Amniotic epithelial cell (primary cell): ENCODE measurements at regions not wholly inside any gene's neighbourhood (a gene's known extent, or its start where the extent isn't known, plus 50 kb on each side); places are given as distances from the start of the nearest gene placed in this dataset.
A peak's percentile ranks its signal among the peaks of the same experiment; 100 is the strongest.
"Not testable (repeated sequence)": the region's sequence is repeated elsewhere in the genome, so short reads cannot be mapped to it uniquely, and the experiment has no call there.

Source experiments
- DNase-seq: peaks from one replicate; pipeline ENCODE4 v3.0.0-alpha.2; 2010; ENCODE audit warnings: low read depth

DNA sequence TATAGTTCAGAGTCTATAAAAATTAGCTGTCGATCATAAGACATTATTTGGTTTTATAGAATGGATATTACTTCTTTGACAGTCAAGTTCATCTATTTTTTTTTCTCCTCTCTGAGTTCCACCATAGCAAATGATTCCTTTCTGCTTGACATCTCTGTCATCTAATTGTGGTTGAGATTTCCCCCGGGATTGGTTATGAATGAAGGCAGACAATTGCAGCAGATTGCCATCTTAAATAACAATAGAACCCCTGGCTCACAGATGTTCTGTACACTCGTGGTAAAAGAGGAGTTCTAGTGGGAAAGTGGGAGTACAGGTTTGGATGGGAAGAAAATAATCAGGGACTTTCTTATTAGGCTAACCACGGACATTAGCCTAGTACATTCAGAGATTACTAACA is 292.1 kb upstream of the NRXN1 start:
- peak; percentile 4 for DNase-seq

DNA sequence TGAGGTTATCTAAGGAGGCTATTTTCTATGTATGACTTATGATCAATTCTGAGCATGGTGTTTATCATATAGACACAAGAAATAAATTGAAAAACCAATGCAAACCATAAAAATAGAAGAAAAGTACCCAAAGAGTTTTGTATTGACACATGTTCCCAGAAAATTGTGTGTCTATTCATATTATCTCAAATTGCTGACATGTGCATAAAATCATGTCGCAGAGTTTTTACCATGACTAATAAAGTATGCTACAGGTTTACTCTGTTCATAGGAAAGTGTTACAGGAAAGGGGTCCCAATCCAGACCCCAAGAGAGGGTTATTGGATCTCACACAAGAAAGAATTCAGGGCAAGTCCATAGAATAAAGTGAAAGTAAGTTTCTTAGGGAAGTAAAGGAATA is 290.7 kb upstream of the NRXN1 start:
- DNase-seq, result no peak

DNA sequence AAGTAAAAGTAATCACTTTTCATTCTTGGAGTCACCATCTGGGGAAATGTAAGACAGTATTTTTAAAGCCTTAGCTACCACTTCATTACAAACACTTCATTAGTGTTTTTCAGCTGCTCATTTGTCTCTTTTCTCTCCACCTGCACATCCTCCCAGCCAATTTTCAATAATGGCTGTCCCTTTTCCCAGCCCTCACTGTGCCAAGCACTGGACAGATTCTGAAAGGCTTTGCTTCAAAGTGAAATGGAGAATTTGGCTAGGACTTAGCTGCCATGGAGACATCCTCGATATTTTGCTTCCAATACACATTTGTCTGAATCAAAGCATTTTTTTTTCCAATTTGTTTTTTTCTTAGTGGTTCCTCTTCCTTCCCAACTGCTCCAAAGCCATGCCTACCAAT is 272.4 kb upstream of the NRXN1 start:
- DNase-seq, result no peak

DNA sequence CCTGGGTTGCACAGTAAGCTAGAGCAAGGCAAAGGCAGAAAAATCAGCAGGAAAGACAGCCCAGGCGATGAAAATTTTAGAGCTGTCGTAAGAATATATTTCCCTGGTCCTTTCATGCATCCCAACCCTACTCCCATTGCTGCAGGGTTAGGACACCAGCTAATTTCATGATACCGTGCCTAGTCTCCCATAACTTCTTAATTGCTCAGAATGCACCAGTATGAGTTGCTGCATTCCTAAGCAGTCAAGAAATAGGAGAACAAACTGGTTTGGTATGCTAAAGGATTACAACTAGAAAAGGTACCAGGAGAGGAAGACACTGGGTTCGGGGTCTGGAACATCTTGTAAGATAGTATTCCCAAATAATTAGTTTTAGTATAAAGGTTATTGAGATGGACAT is 269.4 kb upstream of the NRXN1 start:
- peak; percentile 0 for DNase-seq

DNA sequence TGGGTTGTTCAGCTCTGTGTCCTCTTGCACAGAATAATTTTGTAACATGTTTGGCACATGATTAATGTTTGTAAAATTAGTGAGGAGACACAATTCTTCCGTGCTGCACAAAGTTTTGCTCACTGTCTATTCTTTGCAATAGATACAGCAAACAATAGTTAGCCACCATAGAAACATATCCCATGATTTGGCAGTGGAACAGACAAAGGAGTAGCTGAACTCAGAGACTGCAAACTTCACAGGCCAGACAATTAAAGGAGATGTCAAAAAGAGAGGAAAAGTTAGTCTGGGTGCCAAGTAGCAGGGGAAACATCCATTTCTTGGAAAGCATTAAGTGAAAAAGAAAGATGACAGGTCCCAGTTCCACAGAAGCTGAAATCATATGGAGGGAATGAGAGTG is 267.4 kb upstream of the NRXN1 start:
- no peak for DNase-seq

DNA sequence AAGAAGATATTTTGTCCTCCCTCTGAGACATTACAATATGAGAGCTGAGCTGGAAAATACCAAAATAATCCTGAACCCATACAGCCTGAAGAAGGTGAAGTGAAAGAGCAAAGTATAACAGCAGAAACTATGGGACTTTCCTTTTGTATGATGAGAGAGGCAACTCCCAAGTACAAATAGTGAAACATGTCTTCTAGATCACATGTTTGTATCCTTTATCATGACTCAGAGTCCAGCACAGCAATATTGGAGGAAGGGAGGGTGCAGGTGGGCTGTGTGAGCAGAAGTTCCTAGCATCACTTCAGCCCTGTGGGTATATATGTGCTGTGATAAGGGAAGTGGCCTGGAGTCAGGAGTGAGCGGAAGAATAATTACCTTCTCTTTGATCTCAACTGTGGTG is 265.6 kb upstream of the NRXN1 start:
- peak; percentile 46 for DNase-seq

DNA sequence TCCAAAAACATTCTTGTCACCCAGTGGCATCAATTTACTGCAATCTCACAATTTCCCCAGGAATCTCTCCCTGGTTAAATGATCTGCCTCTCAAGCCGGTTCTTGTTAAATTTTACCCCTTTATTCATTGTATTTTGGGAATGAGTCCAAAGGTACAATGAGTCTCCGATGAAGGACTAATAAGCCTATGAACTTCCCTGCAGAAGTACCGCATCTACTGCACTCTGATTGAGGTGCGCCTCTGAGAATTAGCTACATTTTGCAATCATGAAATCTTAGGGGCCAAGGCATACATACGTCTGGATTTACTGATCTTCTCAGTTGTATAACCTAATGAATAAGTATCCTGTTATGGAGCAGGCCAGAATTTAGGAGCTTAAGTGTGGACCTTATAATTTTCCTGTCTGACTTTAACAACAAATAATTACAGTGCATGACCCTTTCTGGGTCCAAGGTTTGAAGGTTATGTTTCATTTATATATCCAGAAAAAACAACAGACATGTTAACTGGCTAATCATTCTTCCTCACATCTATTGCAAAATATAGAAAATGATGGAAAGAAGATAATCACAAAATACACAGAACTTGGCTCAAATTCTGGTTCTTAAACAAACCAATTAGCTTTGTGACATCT is 261.8 kb upstream of the NRXN1 start:
- no peak for DNase-seq

DNA sequence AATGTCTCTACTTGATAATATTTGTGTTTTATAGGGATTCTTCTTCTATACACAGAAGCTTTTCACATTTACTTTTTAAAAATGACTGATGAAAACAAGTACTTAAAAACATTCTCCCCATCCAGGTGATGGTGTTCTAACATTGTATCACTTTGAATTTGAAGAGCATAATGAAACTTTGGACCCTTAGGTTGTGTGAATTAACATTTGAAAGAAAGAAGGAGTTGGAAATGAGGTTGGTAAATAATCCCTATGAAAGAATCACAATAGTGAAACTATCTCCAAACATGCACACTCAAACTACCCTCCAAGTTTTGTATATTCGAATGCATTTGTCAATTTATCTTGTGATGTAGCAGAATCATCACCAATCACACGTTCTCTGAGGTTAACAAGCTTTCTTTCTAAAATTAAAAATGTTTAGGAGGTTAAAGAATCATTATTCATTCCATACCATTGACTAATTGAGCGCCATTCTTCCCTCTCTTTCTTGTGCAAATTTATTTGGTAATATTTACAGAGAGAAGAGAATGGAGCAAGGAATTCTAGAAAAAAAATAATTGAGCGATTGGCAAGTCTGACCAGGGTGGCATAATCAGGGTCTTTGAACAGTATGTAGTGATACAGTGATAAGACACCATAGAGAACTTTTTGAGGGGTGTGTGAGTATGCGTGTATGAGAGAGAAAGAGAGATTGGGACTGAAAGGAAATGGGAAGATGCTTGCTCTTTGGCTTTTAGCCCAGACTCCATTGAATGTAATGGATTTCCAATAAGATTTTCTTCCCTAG is 260.0 kb upstream of the NRXN1 start:
- no peak for DNase-seq

DNA sequence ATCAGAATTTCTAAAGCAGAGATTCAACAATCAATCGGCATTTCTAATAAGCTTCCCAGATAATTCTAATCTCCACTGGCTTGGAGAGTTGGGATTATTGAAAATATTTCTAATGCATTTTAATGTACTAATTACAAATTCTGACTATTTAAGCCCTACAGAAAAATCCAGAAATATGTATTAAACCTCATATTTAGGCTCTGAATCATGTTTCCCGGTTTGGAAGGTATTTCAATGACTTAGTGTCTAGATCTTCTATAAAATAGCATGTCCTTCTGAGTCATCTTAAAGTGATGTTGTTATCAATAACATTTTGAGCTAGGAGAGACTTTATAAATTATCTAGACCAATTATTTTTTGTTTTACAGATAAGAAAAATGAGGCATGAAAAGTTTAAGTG is 258.8 kb upstream of the NRXN1 start:
- DNase-seq, result peak; percentile 6

DNA sequence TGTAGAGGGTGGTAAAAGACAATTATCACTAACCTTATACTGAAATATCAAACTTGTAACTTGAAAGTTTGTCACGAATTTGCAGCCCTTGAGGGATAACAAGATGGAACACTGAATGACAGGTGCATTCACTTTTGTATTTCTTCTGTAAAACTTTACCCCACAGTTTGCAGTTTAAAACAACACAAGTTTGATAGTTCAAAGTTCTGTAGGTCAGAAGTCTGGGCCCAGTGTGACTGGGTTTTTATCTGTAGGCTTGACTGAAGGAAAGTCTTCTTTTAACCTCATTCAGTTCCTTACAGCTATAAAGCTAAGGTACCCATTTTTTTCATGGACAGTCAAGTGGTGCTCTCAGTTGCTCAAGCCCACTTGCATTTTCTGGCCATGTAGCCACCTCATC is 257.1 kb upstream of the NRXN1 start:
- DNase-seq, result no peak

DNA sequence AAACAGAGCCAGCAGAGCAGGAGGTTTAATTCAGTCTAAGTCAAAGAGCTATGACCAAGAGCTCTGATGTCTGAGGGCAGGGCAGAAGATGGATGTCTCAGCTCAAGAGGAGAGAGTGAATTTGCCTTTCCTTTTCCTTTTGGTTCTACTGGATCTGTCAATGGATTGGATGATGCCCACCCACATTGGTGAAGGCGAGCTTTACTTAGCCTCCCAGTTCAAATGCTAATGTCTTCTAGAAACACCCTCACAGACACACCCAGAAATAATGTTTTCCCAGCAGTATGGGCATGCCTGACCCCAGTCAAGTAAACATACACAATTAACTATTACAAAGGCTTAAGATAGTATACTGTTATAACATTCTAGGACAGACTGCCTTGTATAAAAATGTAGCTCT is 236.3 kb upstream of the NRXN1 start:
- DNase-seq, result no peak

DNA sequence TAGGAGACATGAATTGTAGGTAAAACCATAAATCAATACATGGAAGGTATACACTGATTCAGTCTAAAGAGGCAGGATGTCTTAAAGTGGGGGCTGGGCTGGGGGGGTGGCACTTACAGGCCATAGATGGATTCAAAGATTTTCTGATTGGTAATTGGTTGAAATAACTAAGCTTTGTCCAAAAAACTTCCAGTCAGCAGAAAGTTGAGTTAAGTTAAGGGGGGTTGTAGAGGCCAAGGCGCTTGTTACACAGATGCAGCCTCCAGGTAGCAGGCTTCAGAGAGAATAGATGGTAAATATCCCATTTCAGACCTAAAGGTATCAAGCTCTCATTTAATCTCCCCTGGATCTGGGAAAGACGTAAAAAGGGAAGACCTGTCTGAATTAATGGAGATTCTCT is 233.6 kb upstream of the NRXN1 start:
- no peak for DNase-seq

DNA sequence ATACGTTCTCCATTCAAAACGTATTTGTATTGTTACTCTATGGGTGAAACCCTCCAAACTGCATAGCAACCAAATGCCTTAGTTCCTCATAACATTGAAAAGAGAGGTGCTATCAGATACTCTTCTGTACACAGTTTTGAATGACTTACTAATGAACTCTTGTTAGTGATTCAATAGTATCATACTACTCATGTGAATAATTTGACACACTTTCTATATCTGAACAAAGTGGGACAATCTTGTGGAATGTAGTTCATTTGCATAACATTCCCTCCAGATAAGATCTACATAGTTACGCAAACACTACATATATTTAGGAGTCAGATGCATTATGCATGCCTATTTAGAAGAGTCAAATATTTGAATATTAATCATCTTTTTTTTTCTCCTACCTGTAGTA is 232.0 kb upstream of the NRXN1 start:
- no peak for DNase-seq

DNA sequence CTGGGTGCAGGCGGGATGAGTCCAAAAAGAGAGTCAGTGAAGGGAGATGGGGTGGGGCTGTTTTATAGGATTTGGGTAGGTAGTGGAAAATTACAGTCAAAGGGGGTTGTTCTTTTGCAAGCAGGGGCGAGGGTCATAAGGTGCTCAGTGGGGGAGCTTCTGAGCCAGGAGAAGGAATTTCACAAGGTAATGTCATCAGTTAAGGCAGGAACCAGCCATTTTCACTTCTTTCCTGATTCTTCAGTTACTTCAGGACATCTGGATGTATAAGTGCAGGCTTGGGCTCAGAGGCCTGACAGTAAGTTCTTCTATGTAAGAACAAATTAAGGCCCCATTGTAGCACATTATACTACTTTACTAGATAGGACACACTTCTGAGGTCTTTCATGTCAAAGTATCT is 231.2 kb upstream of the NRXN1 start:
- not testable (repeated sequence) for DNase-seq

DNA sequence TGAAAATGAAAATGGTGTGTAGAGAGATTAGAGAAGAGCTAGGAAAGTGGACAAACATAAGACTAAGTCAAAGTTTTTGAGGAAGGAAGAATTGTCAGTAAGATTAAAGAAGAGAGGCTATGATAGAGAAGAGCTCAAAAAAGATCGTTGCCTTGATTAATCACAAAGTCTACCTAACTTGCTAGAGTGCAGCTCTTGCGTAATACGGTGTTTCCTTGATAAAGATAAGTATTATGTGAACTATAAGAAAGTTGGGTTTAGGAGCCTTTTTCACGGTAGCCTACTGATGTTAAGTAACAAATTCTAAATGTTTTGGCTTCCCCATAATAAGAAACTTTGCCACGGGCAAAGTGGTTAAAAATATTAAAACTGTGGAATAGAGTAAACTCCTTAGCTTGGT is 226.4 kb upstream of the NRXN1 start:
- no peak for DNase-seq

DNA sequence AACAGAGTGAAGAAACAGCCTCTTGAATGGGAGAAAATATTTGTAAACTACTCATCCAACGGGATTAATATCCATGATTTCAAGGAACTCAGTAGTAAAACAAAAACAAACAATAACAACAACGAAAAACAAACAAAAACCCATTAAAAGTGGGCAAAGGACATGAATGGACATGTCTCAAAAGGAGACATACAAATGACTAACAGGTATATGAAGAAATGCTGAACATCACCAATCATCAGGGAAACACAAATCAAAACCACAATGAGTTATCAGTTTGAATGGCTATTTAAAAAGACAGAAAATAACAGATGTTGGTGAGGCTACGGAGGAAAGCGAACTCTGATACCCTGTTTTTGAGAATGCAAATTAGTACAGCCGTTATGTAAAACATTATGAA is 224.8 kb upstream of the NRXN1 start:
- DNase-seq, result no peak

DNA sequence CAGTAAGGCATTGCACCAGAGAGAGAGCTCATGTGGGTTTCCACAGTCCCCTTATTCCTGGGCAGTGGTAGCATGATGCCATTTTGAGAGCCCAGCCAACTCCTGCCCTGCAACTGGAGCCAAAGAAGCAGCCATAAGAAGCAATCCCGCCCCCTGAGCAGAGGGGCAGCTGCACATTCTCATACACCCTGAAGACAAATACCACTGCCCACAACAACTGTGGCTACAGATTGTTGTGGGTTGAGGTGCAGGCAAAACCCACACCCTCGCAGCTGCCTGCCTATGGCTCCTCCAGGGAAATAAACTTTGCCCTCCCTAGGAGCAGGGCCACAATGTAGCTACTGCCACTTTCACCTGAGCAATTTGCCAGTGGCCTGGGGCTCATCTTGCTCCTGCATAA is 219.4 kb upstream of the NRXN1 start:
- DNase-seq, result no peak

DNA sequence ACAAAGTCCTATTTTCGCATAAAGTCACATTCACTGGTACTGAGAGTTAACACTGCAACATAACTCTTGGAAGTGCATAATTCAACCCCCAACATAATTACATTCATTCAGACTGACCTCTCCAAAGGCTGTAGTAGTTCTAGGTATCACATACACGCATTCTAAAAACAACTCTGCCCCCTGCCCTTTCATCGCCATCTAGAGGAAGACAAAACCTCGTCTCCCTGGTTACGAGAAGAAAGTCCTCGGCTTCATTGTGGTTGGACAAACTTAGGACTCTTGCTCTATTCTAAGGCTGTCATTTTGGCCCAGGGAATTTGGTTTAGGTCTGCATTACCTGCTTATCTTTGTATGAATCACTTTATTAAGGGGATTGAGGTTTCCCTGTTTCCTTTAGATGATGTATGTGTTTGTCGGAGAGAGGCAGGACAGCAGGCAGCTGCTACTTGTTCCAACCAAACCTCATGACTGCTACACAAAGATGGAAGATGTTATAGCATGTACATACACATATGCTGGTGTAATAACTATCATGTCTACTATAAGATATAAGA is 215.4 kb upstream of the NRXN1 start:
- peak; percentile 6 for DNase-seq

DNA sequence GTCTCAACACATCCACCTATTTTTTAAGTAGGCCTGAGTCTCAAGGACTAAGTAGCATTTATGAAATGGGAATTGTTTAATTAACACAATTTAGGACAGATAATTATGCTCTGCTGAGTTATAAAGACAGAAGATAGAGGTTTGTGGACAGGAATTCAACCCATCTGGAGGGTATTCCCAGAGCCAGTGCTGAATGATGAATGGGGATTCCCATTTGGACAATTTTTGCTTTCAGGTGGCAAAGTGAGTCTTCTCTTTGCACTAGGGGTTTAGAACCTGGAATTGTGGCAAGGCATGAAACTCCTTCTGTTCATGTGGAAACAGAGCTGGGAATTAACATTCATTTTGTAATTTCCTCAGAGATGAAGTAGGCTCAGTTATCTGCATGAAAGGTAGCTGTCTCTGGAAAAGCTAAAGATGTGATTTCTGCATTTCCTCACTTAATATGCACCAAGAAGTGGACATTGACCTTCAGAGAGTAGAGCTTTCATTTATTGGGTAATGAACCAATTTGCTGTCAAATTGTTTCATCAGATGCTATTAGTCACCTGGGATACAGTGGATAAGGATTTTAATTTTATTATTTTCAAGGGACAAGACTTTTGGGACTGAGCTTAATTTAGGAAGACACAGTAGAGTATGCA is 212.1 kb upstream of the NRXN1 start:
- no peak for DNase-seq

DNA sequence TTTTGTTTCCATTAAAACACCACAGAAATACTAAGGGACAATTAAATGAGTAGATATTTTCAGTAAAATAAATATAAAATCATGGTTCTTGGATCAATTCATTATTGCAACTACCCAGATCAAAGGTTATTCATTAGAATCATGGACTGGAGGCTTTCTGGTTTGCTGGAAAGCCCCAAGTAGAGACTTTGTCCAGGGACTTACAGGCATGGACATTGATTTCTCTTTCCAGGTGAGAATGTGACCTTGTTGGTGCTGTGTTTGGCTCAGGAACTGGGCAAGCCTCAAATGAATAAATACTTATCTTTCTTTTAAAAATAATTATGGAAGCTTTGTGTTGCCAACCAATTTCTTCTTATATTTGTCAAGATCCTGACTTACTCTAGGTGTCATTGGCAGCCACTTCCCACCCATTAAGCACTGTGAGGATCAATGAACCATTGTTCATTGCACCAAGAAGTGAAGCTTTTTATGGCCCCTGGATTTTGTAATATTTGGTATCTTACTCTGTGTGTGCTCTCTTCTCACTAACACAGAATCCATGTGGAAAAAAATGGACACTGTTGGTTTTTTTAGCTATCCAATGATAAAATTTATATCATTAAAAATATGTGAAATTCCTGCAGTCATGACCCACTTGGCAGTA is 205.8 kb upstream of the NRXN1 start:
- no peak for DNase-seq

DNA sequence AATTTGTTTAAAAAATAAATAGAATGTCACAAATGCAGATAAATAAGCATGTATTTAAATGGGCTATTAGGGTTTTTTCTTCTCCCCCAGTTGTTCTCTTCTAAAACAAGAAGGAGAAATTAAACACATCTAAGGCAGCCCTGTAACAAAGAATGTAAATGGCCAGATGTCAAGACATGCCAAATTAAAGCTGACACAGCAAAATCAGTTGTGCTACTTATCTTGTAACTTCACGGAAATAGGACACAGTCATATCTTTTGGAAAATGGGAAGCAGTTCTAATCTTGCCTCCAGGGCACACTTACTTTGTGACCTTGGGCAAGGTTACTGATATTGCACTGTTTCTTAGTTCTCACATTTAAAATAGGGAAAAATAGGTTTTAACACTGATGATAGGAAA is 200.1 kb upstream of the NRXN1 start:
- no peak for DNase-seq

DNA sequence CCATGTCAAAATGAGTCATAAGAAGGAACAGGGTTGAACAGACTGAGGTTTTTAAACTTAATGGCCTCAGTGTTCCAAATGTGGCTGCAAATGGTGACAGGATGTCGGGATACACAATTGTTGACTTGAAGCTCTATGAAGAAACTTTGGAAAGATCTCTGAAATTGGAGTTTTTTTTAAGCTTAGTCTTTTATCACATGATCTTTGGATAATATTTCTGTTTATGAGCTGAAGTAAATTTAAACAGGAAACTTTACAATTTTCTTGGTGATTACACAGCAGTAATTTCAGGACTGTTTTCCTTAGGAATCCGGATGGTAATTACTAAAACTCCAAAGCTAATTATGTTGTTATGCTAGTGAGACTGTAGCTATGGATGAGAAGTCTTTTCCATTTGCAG is 199.1 kb upstream of the NRXN1 start:
- no peak for DNase-seq

DNA sequence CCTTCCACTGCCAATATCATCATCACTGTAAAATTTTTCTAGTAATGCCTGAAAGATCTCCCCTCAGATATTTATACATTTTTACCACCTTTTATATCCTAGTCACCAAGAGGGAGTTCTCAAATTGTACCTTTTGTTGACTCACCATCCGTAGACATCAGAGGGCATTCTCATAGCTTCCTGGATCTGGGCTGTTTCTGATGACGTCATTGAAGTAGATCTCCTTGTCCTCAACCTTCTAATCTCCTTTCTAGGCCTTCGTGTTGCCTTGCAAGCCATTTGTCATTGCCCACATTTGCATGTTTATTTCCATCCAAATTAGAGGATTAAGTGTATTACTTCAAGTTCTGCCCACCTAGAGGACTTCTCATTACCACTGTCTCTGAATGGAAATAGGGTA is 193.4 kb upstream of the NRXN1 start:
- no peak for DNase-seq
